ENCODE measurements at regions not wholly inside any gene's neighbourhood (a gene's known extent, or its start where the extent isn't known, plus 50 kb on each side); places are given as distances from the start of the nearest gene placed in this dataset. TPM values are rescaled to one million over a fixed set of nuclear protein-coding genes. Genes with fewer than 3 reads are reported as not detected.
"Not testable (repeated sequence)": the region's sequence is repeated elsewhere in the genome, so short reads cannot be mapped to it uniquely, and the experiment has no call there.

GRCh38 chr15:101958656-101959055, 146.7 kb downstream of the OR4F15 start:
- H3K36me3 Mint-ChIP-seq (ENCODE audit: low read depth); H3K27me3 Mint-ChIP-seq (ENCODE audit: low read depth); H3K4me1 Mint-ChIP-seq (ENCODE audit: low read depth); DNase-seq; H3K9me3 Mint-ChIP-seq (ENCODE audit: insufficient read depth); H3K4me3 Mint-ChIP-seq; POLR2A ChIA-PET; ATAC-seq; H3K27ac Mint-ChIP-seq; CTCF ChIA-PET: not testable (repeated sequence)

- H3K27me3 Mint-ChIP-seq (ENCODE audit: low read depth); H3K4me1 Mint-ChIP-seq (ENCODE audit: low read depth); DNase-seq; H3K36me3 Mint-ChIP-seq (ENCODE audit: low read depth); CTCF ChIA-PET; ATAC-seq; H3K27ac Mint-ChIP-seq; H3K9me3 Mint-ChIP-seq (ENCODE audit: insufficient read depth); POLR2A ChIA-PET; H3K4me3 Mint-ChIP-seq: not testable (repeated sequence)
These were observed 149.3 kb downstream of the OR4F15 start for GRCh38 chr15:101961263-101961662.

GRCh38 chr15:101961765-101962164, 149.8 kb downstream of the OR4F15 start:
- H3K36me3 Mint-ChIP-seq (ENCODE audit: low read depth); H3K4me1 Mint-ChIP-seq (ENCODE audit: low read depth); CTCF ChIA-PET; DNase-seq; H3K27ac Mint-ChIP-seq; H3K27me3 Mint-ChIP-seq (ENCODE audit: low read depth); H3K4me3 Mint-ChIP-seq; ATAC-seq; H3K9me3 Mint-ChIP-seq (ENCODE audit: insufficient read depth); POLR2A ChIA-PET: not testable (repeated sequence)

- DNase-seq; H3K9me3 Mint-ChIP-seq (ENCODE audit: insufficient read depth); H3K4me3 Mint-ChIP-seq; POLR2A ChIA-PET; H3K36me3 Mint-ChIP-seq (ENCODE audit: low read depth); H3K27me3 Mint-ChIP-seq (ENCODE audit: low read depth); ATAC-seq; H3K27ac Mint-ChIP-seq; H3K4me1 Mint-ChIP-seq (ENCODE audit: low read depth); CTCF ChIA-PET: not testable (repeated sequence)
These were observed 151.7 kb downstream of the OR4F15 start for GRCh38 chr15:101963687-101964086.

- CTCF ChIA-PET; H3K4me1 Mint-ChIP-seq (ENCODE audit: low read depth); H3K27me3 Mint-ChIP-seq (ENCODE audit: low read depth); DNase-seq; H3K36me3 Mint-ChIP-seq (ENCODE audit: low read depth); POLR2A ChIA-PET; H3K27ac Mint-ChIP-seq; ATAC-seq; H3K9me3 Mint-ChIP-seq (ENCODE audit: insufficient read depth); H3K4me3 Mint-ChIP-seq: not testable (repeated sequence)
These were observed 153.4 kb downstream of the OR4F15 start for GRCh38 chr15:101965353-101965752.

GRCh38 chr15:101965860-101966259, 153.9 kb downstream of the OR4F15 start:
- H3K9me3 Mint-ChIP-seq (ENCODE audit: insufficient read depth); H3K36me3 Mint-ChIP-seq (ENCODE audit: low read depth); H3K4me1 Mint-ChIP-seq (ENCODE audit: low read depth); H3K4me3 Mint-ChIP-seq; CTCF ChIA-PET; POLR2A ChIA-PET; H3K27me3 Mint-ChIP-seq (ENCODE audit: low read depth); ATAC-seq; H3K27ac Mint-ChIP-seq; DNase-seq: not testable (repeated sequence)

GRCh38 chr15:101967364-101967763, 155.4 kb downstream of the OR4F15 start:
- POLR2A ChIA-PET; CTCF ChIA-PET; H3K9me3 Mint-ChIP-seq (ENCODE audit: insufficient read depth): not testable (repeated sequence)

GRCh38 chr15:101970605-101971004, 158.6 kb downstream of the OR4F15 start:
- ATAC-seq; H3K9me3 Mint-ChIP-seq (ENCODE audit: insufficient read depth); H3K27me3 Mint-ChIP-seq (ENCODE audit: low read depth); CTCF ChIA-PET; DNase-seq; POLR2A ChIA-PET; H3K4me3 Mint-ChIP-seq; H3K36me3 Mint-ChIP-seq (ENCODE audit: low read depth); H3K27ac Mint-ChIP-seq; H3K4me1 Mint-ChIP-seq (ENCODE audit: low read depth): not testable (repeated sequence)

More at GRCh38 chr15:101967364-101967763, 155.4 kb downstream of the OR4F15 start:
- ATAC-seq; H3K36me3 Mint-ChIP-seq (ENCODE audit: low read depth); H3K4me1 Mint-ChIP-seq (ENCODE audit: low read depth); H3K27me3 Mint-ChIP-seq (ENCODE audit: low read depth); DNase-seq; H3K4me3 Mint-ChIP-seq; H3K27ac Mint-ChIP-seq: not testable (repeated sequence)

GRCh38 chr15:101977281-101977680, 165.3 kb downstream of the OR4F15 start:
- CTCF ChIA-PET; H3K9me3 Mint-ChIP-seq (ENCODE audit: insufficient read depth); DNase-seq; ATAC-seq; POLR2A ChIA-PET; H3K36me3 Mint-ChIP-seq (ENCODE audit: low read depth); H3K4me3 Mint-ChIP-seq; H3K27me3 Mint-ChIP-seq (ENCODE audit: low read depth); H3K4me1 Mint-ChIP-seq (ENCODE audit: low read depth); H3K27ac Mint-ChIP-seq: not testable (repeated sequence)

- H3K4me3 Mint-ChIP-seq; H3K27me3 Mint-ChIP-seq (ENCODE audit: low read depth); ATAC-seq; H3K9me3 Mint-ChIP-seq (ENCODE audit: insufficient read depth); POLR2A ChIA-PET; H3K4me1 Mint-ChIP-seq (ENCODE audit: low read depth); CTCF ChIA-PET; H3K27ac Mint-ChIP-seq; H3K36me3 Mint-ChIP-seq (ENCODE audit: low read depth): not testable (repeated sequence)
- peak; percentile 22 for DNase-seq
These were observed 168.4 kb downstream of the OR4F15 start for GRCh38 chr15:101980206-101980910.

Small RNA genes in the stretch of these regions (microRNA-seq; reads per million reads assigned to microRNA genes)
- gene MIR1302-10, result not detected
- not detected for gene MIR6859-3
